ENCODE measurements at regions not wholly inside any gene's neighbourhood (a gene's known extent, or its start where the extent isn't known, plus 50 kb on each side); places are given as distances from the start of the nearest gene placed in this dataset.

DNA sequence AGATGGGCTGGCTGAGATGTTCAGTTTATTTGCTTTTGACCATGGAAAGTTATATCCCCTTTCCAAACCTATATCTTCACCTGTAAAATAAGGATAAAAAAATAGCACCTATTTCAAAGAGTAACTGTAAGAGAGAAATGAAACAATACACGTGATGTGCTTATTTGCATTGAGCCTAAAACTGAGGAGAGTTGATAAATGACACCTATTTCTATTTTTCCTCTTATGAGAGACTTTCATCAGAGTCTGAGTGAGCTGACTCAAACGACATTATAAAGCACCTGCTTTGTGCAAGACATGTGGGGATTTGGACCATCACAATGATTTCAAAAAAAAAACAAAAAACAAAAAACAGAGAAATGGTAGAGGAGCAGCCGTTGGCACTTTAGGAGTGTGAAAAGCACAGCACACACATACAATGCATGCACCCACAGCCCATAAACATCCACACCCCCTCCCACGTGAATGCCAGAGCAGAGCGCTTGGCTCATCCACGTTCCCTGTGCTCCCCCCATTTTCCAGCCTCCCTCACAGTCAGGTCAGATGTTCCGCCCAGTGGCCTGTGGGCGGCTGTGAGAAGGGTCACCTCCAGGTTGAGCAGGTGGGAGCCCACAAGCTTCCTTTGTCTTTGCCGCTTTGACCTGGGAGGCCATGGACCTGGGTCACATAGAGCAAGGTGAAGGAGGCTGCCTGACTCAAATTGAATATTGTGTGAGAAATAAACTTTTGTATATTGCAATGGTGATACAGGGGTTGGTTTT lies 253.2 kb upstream of the ZNF32 start:
- Mint-ChIP-seq H3K36me3 (no peaks in the 10 kb centered on the region), H3K27ac (no peak overlapping the region), H3K9me3 (peaks cover 0 to 3% (median 0%) of the 10 kb centered on the region in 7 donors), H3K4me1 (no peaks in the 10 kb centered on the region), H3K4me3 (no peak overlapping the region), H3K27me3 (ENCODE audit: low read depth in 3 of 3) (peaks cover 15 to 32% (median 17%) of the 10 kb centered on the region in 3 donors)
- H3K9me3 ChIP-seq (replicated peaks in 1 of 2; ENCODE audit: control insufficient read depth in 1 of 2, insufficient read depth in 1 of 2, low read length in 2 of 2), result no peaks in the 10 kb centered on the region
- H3K79me2 ChIP-seq (ENCODE audit: insufficient read depth, low read length), result no peaks in the 10 kb centered on the region
- DNase-seq, result no peak
- intact Hi-C loops (cut with micrococcal nuclease), result no loop called here
- H3K4me2 ChIP-seq (replicated peaks; ENCODE audit: extremely low read depth, low read length, poor library complexity, severe bottlenecking), result no peak overlapping the region
- H3K4me1 ChIP-seq (ENCODE audit: control insufficient read depth in 1 of 2, insufficient read depth in 2 of 2, low read length in 2 of 2), result no peaks in the 10 kb centered on the region
- no peak overlapping the region for H3K4me3 ChIP-seq (replicated peaks in 1 of 3; ENCODE audit: low read depth in 2 of 3, low read length in 3 of 3)
- H3K27me3 ChIP-seq (ENCODE audit: control insufficient read depth in 2 of 2, insufficient read depth in 2 of 2, low read length in 2 of 2), result peaks cover 4 to 8% of the 10 kb centered on the region in 2 donors
- no peaks in the 10 kb centered on the region for H4K20me1 ChIP-seq (ENCODE audit: insufficient read depth, low read length)
- no peak overlapping the region for H2AFZ ChIP-seq (ENCODE audit: insufficient read depth, low read depth, low read length, poor library complexity, severe bottlenecking)
- no peaks in the 10 kb centered on the region for H3K36me3 ChIP-seq (replicated peaks in 1 of 2; ENCODE audit: control insufficient read depth in 1 of 2, insufficient read depth in 2 of 2, low read length in 2 of 2)
- 94% methylated on average over 6 of the region's 9 CpGs for WGBS (ENCODE audit: insufficient coverage)
- TF ChIP-seq, protein P1, sequence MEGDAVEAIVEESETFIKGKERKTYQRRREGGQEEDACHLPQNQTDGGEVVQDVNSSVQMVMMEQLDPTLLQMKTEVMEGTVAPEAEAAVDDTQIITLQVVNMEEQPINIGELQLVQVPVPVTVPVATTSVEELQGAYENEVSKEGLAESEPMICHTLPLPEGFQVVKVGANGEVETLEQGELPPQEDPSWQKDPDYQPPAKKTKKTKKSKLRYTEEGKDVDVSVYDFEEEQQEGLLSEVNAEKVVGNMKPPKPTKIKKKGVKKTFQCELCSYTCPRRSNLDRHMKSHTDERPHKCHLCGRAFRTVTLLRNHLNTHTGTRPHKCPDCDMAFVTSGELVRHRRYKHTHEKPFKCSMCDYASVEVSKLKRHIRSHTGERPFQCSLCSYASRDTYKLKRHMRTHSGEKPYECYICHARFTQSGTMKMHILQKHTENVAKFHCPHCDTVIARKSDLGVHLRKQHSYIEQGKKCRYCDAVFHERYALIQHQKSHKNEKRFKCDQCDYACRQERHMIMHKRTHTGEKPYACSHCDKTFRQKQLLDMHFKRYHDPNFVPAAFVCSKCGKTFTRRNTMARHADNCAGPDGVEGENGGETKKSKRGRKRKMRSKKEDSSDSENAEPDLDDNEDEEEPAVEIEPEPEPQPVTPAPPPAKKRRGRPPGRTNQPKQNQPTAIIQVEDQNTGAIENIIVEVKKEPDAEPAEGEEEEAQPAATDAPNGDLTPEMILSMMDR (IDR thresholded peaks at IDR 0.05), result no peak
- H3K27ac ChIP-seq (ENCODE audit: low read depth in 1 of 2, low read length in 2 of 2), result no peak overlapping the region
- H3K9ac ChIP-seq (ENCODE audit: insufficient read depth, low read length, poor library complexity, severe bottlenecking), result no peak overlapping the region

DNA sequence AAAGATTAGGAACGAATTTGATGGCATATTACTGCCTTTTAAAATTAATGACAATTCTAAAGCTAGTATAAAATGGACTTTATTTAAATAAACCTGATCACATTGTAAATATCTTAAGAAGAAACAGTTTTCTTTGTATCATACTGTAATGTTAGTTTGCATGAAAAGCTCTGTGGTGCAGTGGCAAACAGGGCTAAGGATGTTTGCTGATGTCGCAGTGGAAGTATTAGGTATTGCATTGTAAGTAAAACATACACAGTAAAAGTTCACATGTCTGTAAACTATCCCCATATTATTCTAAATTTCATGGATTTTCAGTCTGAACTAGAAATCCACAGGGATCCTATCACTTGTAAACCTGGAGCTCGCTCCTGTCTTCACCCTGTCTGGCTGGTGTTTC lies 252.6 kb upstream of the ZNF32 start:
- Histone ChIP-seq H3K79me2 (ENCODE audit: insufficient read depth, low read length) (no peaks in the 10 kb centered on the region), H3K4me1 (ENCODE audit: control insufficient read depth in 1 of 2, insufficient read depth in 2 of 2, low read length in 2 of 2) (no peaks in the 10 kb centered on the region), H4K20me1 (ENCODE audit: insufficient read depth, low read length) (no peaks in the 10 kb centered on the region), H3K4me2 (replicated peaks; ENCODE audit: extremely low read depth, low read length, poor library complexity, severe bottlenecking) (no peak overlapping the region), H3K9me3 (replicated peaks in 1 of 2; ENCODE audit: control insufficient read depth in 1 of 2, insufficient read depth in 1 of 2, low read length in 2 of 2) (no peaks in the 10 kb centered on the region), H3K36me3 (replicated peaks in 1 of 2; ENCODE audit: control insufficient read depth in 1 of 2, insufficient read depth in 2 of 2, low read length in 2 of 2) (no peaks in the 10 kb centered on the region), H3K27me3 (ENCODE audit: control insufficient read depth in 2 of 2, insufficient read depth in 2 of 2, low read length in 2 of 2) (peaks cover 4 to 5% of the 10 kb centered on the region in 2 donors), H2AFZ (ENCODE audit: insufficient read depth, low read depth, low read length, poor library complexity, severe bottlenecking) (no peak overlapping the region), H3K27ac (ENCODE audit: low read depth in 1 of 2, low read length in 2 of 2) (no peak overlapping the region), H3K4me3 (replicated peaks in 1 of 3; ENCODE audit: low read depth in 2 of 3, low read length in 3 of 3) (no peak overlapping the region), H3K9ac (ENCODE audit: insufficient read depth, low read length, poor library complexity, severe bottlenecking) (no peak overlapping the region)
- WGBS (ENCODE audit: insufficient coverage), result no CpG with 5 or more reads among the region's 3 CpGs
- Mint-ChIP-seq H3K9me3 (peaks cover 0 to 3% (median 0%) of the 10 kb centered on the region in 7 donors), H3K4me3 (no peak overlapping the region), H3K27ac (no peak overlapping the region), H3K36me3 (no peaks in the 10 kb centered on the region), H3K27me3 (ENCODE audit: low read depth in 3 of 3) (peaks cover 10 to 25% (median 10%) of the 10 kb centered on the region in 3 donors), H3K4me1 (no peaks in the 10 kb centered on the region)
- TF ChIP-seq, protein P1 (IDR thresholded peaks at IDR 0.05), result no peak
- intact Hi-C loops (cut with micrococcal nuclease), result no loop called here
- DNase-seq, result no peak
